ENCODE measurements at regions not wholly inside any gene's neighbourhood (a gene's known extent, or its start where the extent isn't known, plus 50 kb on each side); places are given as distances from the start of the nearest gene placed in this dataset.

GRCh38 chr17:34713687-34714086 lies 134.3 kb downstream of the TMEM132E start:
- TF ChIP-seq CTCF (IDR thresholded peaks at IDR 0.05) (no peak), POLR2A (IDR thresholded peaks at IDR 0.05) (no peak)

All from breast epithelium (tissue), 3 donors.